ENCODE measurements at regions not wholly inside any gene's neighbourhood (a gene's known extent, or its start where the extent isn't known, plus 50 kb on each side); places are given as distances from the start of the nearest gene placed in this dataset.

GRCh38 chr6:119647309-119647708, 297.7 kb upstream of the MAN1A1 start:
- DNase-seq (ENCODE audit: low spot score), result no peak

DNA sequence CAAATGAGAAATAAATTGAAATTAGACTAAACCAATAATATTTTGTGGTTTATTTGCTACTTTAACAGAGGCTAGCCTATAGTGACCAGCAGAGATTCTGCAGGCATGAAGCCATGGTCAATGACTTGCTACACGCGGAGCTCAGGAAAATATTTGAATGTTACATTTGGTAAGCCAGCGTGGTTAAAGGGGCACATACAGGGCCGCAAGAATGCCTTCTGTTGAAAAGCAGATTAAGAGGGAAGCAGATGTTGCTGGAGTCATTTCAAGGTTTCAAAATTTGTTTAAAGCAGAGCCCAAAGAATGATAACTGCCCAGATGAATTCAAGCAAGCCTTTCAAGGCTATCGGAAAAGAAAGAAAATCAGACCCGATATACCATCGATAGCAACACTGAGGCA, 294.3 kb upstream of the MAN1A1 start:
- no peak for DNase-seq (ENCODE audit: low spot score)

DNA sequence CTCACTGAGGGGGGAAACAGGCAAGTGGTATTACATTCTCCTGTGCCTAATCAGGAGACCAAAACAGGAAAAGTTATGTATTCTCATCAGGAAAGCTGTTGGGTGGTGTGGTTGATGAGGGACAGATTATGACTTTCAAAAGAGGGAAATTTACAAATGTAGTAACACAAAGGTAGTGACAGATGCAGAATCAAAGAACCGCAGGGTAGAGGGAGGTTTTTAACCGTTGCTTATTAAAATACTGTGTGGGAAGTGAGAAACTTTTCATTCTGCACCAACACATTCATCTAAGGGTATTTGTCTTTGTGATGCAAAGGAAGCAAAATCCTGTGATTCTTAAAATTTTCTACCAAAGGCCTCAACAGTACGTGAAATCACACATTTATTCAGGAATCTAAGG, 288.2 kb upstream of the MAN1A1 start:
- no peak for DNase-seq (ENCODE audit: low spot score)

DNA sequence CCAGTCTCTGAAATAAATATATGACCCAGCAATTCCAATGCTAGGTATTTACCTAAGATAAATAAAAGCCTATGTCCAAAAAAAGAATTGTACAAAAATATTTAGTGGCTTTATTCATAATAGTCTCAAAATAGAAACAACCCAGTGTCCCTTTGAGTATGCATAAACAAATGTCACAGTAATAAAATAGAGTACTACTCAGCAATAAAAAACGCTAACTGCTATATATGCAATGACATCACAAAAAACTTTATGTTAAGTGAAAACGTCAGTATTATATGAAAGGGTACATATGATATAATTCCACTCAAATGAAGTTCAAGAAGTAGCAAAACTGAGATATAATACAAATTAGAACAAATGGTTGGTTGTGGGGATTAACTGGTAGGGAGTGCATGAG, 286.5 kb upstream of the MAN1A1 start:
- DNase-seq (ENCODE audit: low spot score), result no peak

- DNase-seq (ENCODE audit: low spot score), result no peak
Observed at GRCh38 chr6:119633461-119633860, 283.9 kb upstream of the MAN1A1 start.

DNA sequence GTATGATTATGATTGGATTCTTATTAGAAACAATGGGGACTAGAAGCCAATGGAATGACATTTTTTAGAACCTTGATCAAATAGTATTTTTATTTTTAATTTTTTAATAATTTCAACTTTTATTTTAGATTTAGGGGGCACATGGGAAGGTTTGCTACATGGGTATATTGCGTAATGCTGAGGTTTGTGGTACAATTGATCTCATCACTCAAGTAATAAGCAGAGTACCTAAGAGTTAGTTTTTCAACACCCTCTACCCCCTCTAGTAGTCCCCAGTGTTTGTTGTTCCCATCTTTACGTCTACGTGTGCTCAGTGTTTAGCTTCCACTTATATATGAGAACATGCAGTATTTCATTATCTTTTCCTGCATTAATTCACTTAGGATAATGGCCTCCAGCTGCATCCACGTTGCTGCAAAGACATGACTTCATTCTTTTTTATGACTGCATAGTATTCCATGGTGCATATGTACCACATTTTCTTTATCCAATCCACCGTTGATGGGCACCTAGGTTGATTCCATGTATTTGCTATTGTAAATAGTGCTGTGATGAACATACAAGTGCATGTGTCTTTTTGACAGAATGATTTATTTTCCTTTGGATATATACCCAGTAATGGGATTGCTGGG, 281.1 kb upstream of the MAN1A1 start:
- DNase-seq (ENCODE audit: low spot score), result no peak

DNA sequence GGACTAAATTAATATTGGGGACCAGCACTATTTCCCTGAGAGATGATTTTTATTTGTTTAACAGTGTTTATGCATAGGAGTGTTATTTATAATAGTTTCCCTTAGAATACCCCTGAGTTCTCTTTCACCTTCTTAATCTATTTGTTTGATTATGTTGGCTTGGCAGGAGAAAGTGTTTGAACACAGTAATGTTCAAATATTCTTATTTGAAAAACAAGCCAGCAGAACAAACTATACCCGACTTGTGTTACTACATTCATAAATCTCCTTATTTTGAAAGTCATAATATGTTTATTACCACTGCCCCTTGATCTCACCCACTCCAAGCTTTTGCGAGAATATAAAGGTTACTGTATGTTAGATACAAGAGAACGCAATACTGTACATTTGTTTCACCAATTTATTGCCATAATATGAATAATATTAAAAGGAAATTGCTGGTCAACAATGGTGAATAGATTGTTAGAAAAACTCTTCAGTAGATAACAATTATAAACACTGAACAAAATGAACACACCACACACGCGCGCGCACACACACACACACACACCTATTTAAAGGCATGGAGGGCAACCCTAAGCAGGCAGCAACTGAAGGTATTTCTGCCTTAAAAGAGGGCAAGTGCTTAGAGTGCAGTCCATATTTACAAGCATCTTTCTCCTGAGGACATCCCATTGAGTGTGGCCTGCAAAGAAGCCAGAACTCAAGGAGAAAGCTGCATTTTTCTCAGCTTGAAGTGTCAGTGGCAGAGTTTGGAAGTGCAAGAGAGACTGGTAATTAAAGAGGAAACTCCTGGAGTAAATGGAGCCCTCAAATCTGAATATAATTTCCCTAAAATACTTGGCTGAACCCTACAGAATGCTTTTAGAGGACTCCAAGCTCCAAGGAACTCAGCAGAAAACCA, 279.4 kb upstream of the MAN1A1 start:
- no peak for DNase-seq (ENCODE audit: low spot score)

GRCh38 chr6:119627908-119628669, 278.5 kb upstream of the MAN1A1 start:
- no peak for DNase-seq (ENCODE audit: low spot score)

DNA sequence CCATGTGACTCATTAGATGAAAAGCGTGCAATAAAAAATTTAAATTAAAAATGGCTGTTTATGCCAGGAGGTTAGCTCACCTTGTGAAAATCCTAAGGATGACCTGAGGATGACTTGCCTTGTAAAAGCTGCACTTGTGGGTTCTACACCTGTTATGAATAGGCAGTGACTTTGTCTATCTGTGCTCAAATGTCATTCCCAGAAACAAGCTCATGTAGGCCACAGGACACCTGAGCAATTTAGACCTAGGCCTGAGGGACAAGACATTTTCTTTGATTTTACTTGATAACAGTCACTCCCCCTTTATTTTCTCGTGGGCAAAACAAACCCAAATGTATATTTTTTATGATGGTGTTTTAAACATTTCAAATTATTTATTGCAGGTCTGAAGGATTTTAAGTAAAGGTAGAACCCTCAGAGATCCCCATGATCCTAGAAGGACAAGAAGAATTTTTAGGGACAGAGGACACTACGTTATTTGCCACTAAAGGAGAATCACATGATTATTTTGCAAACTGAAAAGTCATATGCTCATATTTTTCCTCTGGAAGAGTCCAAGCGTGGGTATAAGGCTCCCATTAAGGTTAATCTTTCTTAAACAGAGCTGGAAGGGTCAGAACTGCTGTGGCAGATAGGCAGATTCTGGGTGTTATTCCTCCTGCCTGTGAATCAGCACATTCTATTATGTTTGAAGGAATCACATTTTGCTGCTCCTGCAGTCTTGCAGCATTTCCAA, 277.5 kb upstream of the MAN1A1 start:
- no peak for DNase-seq (ENCODE audit: low spot score)

- DNase-seq (ENCODE audit: low spot score), result no peak
Observed at GRCh38 chr6:119620846-119621555, 271.4 kb upstream of the MAN1A1 start.

DNA sequence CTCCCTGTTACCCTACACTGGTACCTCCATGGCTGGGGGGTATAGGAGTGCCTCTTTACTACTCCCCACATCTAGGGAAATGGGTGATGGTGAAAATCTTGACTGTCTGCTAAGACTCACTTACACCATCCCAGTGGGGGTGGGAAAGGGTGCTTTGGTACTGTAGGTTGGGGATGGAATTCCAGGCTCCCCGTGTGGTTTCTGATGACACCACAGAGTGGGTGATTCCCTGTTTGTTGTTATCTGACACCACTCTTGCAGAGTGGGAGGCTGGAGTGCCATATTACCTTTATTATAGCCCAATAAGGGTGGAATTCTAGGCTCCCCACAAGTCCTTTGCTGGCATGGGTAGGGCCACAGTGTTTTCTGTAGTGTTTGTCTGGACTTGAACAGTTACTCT, 264.6 kb upstream of the MAN1A1 start:
- DNase-seq (ENCODE audit: low spot score), result no peak

DNA sequence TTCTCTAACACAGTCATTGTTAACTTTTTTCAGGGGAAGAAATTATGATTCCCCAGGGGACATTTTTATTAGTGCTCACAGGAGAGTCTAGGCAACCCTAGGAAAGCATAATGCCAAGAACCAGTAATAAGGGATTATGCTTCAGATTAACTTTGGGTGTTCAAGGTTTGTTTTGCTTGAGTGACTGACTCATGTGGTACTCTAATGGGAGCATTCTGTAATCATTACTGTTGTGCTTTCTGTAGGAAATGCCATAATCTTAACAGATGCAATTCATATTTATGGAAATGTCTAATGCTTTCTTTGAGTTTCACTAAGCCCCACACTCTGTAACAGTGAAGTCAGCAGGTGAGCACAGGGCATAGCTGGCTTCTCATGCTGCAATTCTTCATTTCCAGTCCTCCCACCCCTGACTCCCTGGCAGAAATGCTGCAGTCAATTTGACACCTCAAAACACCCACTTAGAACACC, 263.4 kb upstream of the MAN1A1 start:
- no peak for DNase-seq (ENCODE audit: low spot score)

DNA sequence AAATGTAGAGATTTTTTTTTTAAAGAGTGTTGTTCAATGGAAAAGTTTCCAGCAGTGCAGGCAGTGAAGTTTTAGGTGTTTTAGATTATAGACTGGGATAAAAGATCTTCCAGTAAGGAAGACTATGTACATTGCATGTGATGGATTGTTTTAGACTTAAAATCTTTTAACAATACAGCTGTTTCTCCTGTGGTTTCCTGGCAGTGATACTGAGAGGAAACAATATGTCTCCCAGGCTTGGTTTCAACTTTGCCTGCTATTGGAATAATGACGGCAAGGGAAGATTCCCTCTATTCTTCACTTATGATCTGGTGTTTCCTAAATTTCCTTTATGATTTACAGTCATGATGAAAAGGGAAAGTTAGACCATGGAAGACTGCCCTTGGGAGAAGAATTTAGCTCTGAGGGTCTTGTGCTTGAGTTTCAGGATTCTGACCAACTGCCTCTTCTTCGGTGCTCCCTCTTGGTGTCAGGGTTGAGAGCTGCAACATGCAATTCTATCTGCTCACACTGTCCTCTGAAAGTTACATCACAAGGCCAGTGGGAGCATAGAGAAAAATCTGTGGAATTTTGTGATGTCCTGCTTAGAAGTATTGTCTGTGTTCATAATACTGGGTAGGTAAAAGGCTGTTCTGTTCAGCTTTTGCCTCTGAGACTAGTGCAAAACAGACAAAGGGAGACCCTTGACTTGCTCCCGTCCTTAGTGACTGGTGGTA, 262.8 kb upstream of the MAN1A1 start:
- DNase-seq (ENCODE audit: low spot score), result no peak

DNA sequence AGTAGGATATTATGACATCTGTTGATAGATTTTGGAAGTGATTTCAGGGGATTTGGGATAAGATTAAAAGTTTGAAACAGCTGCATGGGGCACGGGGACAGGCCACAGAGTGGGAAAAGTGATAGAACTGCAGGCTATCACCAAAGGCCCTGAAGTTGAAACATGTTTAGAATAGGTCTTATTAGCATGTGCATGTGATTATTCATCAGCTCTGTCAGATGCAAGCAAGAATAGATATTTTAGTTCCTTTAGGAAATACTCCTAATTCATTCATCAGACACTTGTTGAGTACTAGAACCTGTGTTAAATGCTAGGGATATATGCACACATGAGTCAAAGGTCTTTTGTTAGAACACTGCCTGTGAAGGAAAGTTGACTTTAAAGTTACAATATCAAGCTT, 261.2 kb upstream of the MAN1A1 start:
- no peak for DNase-seq (ENCODE audit: low spot score)

GRCh38 chr6:119610265-119610664, 260.7 kb upstream of the MAN1A1 start:
- no peak for DNase-seq (ENCODE audit: low spot score)

GRCh38 chr6:119609865-119610264, 260.3 kb upstream of the MAN1A1 start:
- DNase-seq (ENCODE audit: low spot score), result no peak

DNA sequence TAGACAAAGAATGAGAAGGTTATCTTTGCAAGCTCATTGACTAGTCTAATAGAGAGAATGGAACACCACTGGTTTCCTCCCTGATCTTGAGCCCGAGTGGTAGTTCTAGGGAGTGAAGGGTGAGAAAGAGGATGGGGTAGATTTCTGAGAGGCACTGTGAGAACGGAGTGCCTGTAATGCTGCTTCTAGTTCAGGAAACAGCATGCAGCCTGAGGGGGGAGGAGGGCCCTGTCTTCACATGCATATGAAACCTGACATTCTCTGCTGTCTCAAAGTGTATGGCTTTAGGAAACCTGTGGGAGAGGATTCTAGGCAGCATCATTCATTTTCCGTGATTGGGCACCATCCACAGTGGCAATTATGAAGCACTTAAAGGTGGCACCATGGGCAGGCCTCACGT, 259.4 kb upstream of the MAN1A1 start:
- DNase-seq (ENCODE audit: low spot score), result no peak

- no peak for DNase-seq (ENCODE audit: low spot score)
Observed at GRCh38 chr6:119604124-119604523, 254.6 kb upstream of the MAN1A1 start.

DNA sequence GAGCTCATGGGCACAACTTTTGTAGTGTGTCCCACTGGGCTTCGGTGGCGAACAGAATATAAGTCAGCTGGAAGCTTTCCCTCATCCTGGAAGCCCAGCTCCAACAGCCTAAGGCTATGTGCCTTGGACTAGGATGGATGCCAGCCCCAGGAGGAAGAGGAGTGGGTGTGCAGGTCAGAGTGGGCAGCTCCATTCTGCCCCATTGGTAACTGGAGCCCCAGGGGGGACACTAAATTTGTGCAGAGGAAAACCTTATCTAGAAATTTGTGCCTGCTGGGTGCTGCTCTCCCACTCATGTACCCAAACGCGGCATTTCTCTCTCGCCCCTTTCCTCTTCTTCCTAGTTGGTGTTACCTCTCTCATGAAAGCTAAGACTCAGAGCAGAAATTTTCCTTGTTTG, 253.9 kb upstream of the MAN1A1 start:
- DNase-seq (ENCODE audit: low spot score), result no peak
